Activated CD8-positive, alpha-beta memory T cell treated with anti-CD3 and anti-CD28 coated beads, Interleukin-2, amount 50 U/mL, for 1 hour (primary cell): ENCODE measurements at regions not wholly inside any gene's neighbourhood (a gene's known extent, or its start where the extent isn't known, plus 50 kb on each side); places are given as distances from the start of the nearest gene placed in this dataset.

Experiments
- DNase-seq: peaks from one replicate; pipeline ENCODE4 v3.0.0-alpha.2; 2020; ENCODE audit errors: extremely low read depth

DNA sequence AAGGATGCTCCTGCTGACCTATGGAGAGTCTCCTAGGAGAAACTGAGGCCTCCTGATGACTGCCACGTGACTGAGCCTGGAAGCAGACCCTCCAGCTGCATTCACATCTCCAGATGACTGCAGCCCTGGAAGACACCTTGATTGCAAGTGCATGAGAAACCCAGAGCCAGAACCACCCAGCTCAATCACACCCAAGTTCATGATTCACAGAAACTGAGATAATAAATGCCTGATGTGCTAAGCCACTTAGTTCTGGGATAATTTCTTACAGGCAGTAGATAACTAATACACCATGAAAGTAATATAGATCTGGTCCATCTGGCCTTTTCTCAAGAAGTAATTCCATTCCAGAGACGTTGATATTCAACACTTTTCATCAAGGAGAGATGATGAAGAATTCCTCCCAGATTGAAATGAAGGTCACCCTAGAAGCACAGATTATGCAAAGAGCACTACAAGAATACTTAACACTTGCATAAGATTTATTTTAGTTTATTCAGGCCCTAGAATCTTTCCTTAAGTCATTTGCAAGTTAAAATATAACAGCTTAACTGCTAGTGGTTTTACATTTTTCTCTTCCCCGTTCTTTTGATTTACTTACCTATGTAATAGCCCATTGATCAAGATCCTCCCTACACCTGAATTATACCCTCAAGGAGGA is 208.2 kb upstream of the INHBA start:
- no peak for DNase-seq

DNA sequence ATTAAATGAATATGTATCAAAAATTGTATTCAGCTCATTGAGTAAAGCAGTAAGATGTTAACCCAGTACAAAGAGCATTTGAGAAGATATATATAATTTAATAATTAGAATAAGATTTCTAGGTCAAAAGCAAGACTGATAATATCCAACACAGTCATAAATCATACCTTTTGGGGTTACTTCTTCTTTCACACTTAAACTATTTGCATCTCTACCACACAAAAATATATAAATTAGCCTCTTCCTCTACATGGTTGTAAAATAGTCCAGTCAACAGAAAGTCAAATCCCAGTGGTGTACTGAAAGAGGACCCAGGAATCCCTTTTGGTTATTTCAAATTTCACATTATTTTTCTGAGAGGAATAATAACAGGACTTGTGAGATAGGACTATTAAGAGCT is 204.6 kb upstream of the INHBA start:
- DNase-seq, result no peak

DNA sequence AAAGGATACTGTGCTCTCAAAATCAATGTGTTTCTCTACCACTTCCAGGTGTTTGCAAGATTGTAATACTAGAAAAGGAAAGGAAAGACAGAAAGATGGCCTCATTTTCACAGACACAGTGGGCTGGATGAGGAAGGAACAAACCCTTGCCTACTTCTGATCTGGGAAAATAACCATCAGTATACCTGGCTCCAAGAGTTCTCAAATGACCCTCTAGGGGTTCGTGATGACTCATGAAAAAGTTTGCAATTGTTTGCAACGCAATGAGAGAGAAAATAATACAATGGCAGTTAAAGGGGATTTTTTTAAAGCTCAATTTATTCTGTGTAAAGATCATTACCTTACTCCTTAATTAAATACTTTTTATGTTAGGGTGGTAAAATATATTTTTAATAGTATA is 197.6 kb upstream of the INHBA start:
- no peak for DNase-seq

DNA sequence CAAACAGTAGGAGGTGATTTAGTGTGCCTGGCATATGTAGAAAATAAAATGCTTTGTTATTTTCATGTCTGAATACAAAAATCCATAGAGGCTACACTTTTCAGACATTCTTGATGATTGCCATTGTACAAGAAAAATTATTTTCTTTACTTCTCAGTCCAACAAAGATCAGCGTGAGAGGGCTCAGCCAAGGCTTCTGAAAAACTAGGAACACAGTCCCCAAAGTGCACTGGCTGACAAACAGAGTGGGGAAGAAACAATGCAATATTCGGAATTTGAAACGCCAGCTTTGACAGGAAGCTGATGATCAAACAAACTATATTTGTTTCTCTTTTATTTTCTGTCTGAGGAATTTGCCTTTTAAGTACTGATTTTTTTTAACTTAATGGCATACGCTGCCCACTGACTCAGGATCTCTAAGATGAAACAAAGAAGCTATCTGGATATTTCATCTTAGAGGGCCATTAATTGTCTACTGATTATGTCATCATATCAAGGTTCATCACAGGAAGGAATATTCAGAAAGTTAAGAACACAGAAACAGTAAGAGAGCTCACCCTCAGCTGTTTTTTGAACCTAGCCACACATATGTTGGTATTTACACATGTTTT is 197.0 kb upstream of the INHBA start:
- no peak for DNase-seq

DNA sequence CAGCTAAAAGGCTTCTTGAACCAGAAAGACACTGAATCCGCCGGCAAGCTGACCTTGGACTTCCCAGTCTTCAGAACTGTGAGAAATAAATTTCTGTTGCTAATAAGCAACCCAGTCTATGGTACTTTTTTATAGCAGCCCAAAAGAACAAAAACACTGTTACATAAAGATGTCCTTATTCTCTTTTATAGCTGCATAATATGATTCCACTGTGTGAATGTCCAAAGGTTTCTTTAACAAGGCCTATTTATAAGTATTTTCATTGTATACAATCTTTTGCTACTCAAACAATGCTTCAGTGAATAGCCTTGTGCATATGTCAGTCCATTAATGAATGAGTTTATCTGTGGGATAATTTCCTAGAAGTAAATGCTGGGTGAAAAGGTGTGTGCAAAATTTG is 190.8 kb upstream of the INHBA start:
- DNase-seq, result no peak

DNA sequence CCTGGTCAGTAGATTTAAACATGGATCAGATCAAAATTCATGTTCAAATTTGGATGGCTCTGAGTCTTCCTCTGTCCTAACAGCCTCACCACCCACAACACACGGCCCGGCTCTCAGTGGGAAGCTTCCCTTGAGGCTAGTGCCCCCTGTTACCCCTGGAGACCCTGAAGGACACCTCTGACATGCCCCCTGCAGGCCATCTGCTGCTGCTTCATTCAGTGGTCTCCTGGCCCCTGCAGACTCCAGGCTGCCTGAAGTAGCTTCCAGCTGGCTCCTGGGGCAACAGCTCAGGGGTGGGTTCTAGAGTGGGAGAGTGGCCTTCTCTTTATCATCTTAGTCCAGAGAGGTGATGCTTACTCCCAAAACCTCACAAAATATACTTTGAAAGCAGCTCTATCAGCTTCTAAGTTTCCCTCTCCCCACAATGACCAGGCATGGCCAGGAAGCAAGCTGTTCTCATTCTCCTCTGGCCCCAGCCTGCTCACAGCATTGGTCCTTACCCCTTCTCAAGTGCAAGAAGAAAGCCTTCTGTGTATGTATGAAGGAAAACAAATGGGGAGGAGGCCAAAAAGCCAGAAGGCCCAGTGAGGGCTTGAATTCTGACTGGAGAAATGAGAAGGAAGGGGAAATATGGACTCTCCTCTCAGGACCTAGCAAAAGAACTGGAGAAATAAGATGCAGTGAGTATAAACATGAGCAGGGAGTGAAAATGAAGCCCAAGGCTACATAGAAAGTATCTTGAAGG is 189.6 kb upstream of the INHBA start:
- DNase-seq, result no peak

DNA sequence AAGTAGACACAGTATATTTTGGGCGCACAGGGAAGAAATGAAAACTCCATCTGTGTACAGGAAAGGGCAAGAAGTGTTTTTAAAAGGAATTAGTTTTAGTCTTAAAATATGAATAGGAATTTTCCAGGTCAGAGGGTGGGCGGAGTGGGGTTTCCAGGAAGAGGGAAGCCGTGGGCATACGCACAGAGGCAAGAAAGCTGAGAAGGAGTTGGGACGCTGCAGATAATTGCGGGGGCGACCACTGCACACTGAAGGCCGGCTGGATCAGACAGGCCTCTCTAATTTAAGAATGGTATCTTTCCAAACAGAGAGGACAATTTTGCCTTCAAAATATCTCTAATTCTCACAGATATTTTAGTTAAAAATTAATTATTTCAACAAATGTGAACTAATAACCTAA is 189.1 kb upstream of the INHBA start:
- DNase-seq, result no peak

DNA sequence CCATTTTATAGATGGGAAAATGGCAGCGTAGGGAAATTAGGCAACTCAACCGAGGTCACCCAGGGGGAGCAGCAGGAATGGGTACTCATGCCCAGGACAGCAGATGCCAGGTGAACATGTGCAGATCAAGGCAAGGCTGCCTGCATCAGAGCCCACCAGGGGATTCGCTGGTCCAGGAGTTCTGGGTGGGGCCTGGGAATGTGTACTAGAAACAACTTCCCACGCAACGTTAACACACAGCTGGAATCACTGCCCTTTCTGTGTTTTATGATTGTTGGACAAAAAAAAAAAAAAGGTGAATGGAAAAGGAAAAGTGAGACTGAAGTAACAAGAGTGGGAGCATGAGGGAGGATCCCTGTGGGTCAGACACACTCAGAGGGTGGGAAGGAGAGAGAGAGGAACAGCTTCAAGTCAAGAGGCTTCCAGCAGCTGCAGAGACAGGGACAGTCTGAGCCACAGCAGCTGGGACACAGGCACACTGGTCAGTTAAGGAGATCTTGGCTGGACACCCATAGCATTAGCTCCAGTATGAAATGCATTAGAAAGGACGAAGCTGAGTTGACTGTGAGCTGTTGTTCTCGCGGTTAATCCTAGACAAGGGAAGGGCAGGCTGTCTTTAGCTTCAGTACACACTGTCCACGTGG is 187.9 kb upstream of the INHBA start:
- DNase-seq, result no peak

DNA sequence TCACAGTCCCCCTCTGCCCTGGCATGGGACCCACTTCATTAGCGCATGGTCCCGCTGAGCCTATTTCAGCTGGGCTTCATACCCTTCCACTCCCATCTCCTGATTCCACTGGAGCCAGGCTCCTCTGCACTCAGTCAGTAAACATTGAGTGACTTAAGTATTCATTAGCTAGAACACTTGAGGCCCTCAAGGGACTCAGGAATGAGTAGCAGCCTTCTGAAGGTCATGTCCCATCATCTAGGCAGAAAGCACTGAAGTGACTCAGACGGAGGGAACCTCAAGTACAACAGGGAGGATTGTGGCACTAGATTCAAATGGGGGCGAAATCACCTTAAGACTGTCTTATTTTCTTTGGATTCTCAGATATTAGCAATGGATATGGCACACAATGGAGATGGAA is 186.6 kb upstream of the INHBA start:
- DNase-seq, result no peak

DNA sequence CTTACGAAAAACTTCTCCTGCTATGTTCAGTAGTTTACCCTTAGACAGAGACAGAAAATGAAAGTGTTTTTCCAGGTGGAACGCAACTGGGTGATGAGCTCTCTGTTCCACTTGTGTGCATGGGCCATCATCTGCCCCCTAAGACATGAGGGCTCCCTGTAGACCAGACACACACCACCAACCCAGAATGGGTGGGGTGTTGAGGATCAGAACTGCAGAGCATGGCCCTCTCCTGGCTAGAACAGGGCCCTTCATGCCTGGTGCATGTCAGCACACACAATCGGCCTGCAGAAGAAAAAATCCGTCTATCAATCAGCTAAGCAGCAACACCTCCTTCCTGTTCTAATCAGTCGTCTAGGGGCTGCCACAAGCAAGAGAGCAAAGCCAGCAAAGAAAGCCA is 186.2 kb upstream of the INHBA start:
- DNase-seq, result no peak

DNA sequence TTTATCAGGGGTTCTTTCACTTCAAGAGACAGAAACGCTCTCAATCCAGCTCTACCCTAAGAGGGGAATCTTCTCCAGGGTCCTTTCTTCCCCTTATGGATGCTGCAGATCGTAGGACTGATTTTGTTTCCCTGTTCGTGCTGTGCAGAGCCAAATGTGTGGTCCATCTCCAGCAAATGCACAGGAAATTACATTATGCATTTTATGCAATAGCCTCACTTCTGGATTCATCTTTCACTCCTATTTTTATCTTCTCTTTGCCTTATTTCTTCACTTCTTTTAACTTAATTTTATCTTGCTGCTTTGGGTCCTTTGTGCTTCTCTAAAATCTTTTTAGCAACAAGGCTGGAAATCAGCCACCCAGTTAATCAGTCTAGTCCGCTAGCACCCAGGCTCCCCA is 184.5 kb upstream of the INHBA start:
- no peak for DNase-seq

DNA sequence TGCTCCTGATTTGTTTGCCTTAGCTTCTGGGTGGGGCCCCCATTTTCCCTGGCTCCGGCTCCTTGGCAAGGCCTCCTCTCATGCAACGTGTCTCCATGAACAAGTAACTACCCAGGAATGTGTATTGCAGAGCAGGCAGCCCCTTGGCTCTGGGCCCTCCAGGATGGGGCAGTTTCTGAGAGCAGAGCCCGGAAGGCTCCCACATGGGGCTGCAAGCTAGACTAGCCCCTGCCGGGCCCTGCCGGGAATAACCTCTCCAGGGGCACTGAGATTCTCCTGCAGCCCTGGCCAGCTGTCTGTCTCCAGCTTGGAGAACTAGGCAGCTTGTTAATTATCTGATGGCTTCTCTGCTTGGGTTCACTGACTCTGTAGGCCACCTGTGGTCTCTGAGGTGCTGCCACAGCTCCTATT is 184.0 kb upstream of the INHBA start:
- no peak for DNase-seq

DNA sequence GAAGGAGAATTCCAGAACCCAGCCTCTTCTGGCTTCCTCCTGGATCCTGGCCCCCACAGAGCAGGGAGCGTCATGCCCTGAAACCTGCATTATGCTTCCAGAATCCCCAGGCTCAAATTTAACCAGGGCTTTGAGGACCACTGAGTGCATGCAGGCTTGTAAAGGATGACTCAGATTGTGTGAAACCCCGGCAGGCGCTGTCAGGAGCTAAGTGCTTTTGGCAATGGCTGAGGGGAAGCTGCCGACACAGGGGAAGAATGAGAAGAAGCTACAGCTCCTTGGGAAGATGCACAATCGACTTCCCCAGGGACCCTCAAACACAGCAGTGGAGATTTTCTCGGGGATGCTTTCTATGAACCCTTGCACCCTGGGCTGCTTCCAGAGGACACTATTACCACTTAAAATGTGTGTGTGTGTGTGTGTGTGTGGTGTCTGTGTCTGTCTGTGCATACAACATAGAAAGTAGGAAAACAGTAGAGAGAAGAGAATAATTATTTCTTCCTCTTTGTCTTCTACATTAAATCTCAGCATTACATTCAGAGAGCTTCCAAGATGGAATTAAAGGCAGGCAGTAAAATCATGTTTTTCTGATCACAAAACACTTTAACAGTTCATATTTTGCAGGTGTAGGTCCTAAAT is 183.5 kb upstream of the INHBA start:
- no peak for DNase-seq

DNA sequence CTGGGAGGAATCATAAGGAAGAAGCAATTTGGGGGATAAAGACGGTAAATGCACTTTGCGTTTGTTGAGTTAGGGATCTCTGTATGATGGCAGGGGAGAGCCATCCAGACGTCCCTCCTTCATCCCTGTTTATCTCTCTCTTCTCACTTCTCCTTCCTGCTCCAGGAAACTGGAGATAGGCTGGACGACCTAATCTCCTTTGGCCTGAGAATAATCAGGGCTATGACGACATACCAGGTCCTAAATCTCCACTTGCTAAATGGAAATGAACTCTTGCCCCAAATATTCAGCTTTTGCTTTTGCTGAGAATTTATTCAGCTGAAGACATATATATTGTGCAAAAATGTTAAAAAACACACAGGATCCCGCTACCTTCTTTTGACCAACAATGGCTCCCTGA is 182.9 kb upstream of the INHBA start:
- no peak for DNase-seq

DNA sequence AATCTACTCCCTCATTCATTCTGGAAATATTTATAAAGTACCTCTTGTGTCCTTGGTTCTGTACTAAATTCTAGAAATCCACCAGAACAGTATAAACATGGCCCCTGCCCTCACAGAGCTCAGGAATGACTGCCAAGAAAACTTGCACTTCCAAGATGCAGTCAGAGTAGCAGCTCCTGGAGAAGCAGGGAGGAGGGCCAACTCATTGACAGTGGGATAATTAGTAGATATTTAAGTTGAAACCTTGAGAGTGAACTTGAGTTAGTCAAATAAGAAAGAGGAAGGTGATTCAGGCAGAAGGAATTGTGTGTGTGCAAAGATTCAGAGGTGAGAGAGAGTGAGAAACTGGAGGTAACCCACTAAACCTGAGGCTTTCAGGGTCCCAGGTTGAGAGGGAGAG is 182.2 kb upstream of the INHBA start:
- no peak for DNase-seq

DNA sequence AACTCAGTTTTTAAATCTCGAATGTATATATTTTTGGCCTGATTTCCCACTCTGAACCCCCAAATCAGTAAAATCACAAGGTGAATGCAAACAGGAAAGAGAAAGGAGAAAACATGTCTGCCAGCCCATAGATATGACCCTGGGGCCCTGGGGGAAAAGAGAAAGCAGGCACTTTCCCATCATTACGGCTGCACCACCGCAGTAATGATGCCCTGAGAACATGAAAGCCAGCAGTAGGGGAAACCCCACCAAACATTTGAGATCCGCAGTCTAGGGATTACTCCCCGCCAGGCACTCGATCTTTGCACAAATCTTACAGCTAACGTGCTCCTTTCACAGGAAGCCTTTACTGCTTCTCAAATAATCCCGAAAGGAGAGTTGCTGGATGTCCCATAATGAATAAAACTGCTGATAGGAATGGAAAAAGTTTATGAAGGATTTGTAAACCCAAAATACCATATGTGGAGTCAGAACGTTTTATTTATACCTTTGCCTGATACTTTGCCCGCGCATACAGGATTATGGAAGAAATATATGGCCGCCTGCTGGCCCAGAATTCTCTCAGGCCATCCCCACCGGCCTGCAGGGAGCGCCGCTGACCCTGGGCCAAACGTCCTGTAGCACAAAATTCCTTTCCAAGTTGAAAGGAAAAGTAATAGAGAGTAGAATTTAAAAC is 180.0 kb upstream of the INHBA start:
- DNase-seq, result no peak

DNA sequence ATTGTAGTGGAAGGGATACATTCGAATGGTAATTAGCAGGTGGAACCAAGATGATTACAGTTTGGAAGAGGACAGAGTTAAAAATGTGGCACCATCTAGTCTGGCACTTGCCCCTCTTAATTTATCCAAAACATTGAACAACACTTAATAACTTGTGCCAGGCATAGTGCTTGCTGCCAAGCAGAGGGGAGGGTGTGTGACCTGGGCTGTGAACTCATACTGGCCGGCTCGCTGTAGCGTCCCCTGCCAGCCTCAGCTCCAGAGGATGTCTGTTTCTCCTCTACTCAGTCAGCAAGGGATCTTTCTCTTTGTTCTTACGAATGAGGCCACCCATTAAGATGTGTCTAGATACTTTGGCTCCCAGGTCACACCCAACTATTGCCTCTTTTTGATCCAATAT is 179.4 kb upstream of the INHBA start:
- no peak for DNase-seq

DNA sequence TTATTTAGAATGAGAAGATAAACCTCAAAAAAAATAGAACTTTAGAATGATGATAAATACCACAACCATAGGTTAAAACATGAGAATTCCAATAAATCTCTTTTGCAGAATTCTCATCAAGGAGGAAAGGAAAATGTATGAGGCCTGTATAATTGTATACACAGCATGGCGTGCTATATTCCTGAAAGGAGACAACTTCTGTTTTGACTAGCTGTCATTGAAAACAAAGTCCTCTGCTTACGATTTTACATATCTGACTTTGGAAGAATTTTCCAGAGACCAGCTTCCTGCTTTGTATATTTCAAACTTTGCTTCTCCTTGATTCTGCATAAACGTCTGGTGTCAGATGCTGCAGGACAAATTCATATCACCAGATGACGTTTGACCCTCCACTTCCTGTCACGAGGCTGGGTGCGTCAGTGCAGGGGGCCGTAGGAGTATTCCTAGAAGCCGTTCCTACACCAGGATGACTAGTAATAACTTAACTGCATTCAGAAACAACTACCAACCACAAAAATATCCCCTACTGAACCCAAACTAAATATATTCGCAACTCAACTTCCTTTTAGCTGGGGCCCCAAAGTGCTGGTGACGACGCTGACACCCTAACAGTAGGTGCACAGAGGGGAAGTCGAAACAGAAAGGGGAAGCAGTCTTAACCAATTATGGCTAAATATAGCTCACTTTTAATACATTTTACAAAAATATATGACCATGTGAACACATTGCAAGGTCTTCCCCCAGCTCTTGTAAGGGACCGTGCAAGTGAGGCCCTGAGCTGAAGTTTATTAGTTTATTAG is 178.6 kb upstream of the INHBA start:
- peak; percentile 33 for DNase-seq

DNA sequence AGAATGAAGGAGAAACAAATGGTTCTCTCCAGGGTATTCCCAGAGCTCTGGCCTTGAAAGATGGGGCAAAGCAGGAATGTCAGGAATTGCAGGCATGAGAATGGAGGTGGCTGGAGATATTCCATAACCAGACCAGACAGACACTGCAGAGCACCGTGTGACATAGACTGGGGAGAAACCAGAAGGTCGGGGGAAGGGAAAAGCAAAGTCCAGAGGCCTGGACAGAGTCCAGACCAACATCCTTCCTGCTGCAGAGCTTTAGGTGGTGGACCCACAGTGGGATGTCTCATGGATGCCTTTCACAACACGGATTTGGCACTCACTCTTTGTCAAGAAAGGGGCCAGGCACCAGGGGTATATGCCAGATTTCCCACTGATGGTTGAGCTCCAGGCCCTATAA is 177.2 kb upstream of the INHBA start:
- no peak for DNase-seq

DNA sequence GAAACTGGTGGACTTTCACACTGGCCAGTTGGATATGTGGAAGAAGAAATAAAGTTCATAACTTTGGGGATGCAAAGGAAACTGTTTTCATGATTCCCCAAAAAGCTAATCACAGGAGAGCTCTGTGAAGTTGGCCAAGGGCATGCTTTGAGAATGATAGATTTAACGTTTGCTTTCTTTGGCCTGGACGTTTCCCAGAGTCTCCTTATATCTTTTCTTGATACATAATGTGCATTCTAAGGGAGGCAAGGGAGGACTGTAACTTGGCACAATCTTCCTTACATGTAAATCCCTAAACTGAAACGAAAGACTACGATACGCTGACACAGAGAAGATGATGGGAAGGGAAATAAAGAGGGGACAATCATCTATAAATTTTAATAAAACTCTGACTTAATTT is 176.5 kb upstream of the INHBA start:
- DNase-seq, result no peak
